Fibroblast of skin of right quadriceps (primary cell): ENCODE measurements at regions not wholly inside any gene's neighbourhood (a gene's known extent, or its start where the extent isn't known, plus 50 kb on each side); places are given as distances from the start of the nearest gene placed in this dataset.

ENCODE experiments used
- DNase-seq: peaks from one replicate; pipeline ENCODE4 v3.0.0-alpha.2; 2013

DNA sequence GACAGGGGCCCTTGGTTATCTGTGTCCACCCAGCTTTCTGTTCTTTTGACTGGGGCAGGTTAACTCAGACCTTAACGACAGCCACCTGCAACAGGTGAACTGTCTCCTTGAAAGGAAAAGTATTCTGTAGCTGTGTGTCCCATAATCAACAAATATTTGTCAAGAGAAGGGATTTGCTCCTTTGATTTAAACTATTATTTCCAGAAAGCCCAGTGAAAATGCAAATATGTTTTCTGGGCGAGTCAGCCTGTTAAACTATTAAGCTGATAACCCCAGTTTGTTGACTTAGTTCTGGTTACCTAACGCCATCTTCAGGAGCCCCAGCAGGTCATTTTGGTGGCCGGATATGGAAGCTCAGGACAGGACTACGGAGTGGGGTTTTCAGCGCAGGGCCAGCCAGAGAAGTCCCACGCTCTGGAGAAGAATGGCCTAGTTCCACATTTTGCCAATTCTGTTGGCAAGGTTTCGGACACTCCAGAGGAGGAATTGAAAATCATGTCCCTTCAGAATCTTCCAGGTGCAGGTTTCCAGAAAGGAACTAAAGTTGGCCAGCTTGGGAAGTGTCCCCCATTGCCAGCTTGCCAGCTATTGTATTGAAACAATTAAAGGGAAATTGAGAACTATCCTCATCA, 54.5 kb downstream of the ADRA2A start:
- no peak for DNase-seq

DNA sequence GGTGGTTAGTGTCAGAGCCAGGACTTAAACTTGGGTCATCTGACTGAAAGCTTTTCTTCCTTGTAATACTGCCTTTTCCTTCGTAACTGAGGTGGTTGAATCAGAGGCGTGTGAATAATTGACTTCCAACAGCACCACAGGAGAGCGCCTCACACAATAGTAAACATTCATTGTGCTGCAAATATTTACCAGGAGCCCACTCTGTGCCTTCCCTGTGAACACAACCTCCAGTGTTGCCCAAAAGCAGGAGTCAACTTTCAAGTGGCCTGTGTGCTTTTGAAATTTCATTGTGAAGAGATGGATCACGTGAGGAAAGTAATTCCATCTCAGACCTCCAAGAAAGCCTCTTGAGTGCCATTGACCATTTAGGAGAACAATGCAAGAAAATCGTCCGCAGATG, 60.2 kb downstream of the ADRA2A start:
- no peak for DNase-seq

DNA sequence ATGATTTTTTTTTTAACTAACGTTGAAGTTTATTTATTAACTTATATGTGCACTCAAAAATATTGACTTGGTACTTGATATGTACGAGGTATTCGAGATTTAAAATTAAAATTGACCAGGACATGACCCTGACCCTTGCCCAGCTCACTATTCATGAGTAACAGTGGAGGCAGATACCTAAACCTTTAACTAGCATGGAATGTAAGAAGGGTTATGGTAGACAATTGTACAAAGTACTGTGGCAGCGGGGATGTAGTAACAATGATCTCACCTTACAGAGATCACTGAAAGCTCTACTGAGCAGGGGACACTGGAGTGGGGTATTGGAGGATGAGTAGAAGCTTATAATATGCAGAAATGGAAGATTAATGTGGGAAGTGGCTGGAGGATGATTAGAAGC, 60.8 kb downstream of the ADRA2A start:
- DNase-seq = no peak

DNA sequence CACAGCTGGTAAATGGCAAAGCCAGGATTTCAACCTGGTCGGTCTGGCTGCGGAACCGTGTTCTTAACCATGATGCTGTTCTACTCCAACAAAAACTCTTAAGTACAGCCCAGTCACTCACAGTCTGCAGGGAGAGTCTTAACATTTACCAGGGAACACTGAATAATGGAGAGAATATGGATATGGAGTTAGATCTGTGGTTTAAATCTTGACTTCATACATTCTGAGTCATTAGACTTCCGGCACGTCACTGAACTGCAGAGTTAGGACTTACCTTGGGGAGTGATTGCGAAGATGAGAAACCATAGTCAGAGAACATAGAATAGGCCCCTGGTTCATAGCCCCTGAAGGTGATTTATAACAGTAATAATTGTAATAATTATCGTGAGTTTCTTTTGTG, 61.7 kb downstream of the ADRA2A start:
- no peak for DNase-seq

DNA sequence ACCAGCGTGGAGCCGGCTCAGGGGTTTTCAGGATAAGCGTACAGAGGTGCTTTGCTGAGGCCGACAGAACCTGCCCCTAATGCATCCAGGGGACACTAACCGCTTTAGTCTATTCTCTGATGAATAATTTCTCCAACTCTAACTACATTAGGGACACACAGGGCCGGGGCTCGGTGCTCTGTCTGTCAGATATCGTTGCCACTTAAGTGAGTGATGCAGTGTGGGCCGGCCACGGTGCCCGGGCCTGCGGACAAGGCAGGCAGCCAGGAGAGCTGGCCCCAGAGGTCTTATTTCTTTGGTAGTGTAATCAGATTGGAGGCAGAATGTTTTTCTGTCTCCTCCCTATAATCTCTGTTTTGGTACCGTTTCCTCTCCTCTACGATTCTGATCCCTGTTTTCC, 62.7 kb downstream of the ADRA2A start:
- no peak for DNase-seq

DNA sequence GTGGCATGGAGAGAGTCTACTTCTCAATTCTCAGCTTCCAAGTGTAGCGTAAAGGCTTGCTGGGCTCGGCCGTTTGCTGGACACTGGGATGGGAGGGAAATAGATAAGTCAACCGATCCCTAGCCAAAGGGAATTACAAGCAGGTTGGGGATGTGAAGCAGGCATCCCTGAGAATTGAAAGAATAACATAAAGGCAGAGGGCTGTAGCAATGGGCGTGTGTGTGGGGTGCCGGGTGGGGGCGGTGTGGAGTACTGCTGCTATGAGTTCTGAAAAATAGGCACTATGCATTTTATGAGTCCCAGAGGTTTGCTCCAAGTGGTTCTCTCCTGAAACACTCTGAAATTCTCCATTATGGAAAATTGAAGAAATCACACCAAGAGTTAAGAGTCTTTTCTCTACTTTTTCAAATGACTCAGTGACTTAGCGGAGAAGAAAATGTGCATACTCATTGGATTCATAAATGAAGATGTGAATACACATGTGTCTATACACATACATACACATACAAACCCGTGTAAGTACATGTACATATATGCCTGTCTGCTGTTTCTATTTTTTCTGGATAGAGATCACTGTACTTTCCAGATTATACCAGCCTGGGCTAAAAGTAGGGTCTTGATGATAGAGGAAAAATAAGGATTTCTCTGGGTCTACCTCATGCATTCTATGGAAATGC, 65.4 kb downstream of the ADRA2A start:
- DNase-seq = no peak

DNA sequence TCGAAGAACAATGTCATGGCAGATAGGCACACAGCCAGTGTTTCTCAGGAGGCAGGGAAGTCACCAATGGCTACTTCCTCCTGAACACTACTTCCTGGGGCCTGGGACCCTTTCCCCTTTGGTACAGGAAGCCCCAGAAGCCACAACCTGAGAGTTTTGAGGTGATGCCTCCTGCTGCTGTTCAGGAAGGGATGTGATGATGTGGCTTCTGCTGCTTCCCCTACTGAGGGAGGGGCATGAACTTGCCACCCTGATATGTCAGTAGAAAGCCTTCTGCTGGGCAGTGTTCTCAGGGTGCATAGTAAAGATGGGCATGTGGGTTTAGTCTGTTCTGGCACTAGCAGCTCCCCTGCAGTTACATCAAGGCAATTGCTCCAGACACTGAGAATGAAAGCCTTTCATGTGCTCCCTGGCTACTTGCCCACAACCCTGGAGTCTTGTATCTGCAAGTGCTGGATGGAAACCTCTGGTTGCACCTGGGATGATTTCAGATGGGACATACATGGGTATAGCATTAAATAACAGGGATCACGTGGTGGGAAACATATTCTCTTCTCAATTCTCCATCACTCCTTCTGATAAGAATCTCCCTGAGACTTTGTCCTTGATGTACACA, 69.3 kb downstream of the ADRA2A start:
- no peak for DNase-seq

DNA sequence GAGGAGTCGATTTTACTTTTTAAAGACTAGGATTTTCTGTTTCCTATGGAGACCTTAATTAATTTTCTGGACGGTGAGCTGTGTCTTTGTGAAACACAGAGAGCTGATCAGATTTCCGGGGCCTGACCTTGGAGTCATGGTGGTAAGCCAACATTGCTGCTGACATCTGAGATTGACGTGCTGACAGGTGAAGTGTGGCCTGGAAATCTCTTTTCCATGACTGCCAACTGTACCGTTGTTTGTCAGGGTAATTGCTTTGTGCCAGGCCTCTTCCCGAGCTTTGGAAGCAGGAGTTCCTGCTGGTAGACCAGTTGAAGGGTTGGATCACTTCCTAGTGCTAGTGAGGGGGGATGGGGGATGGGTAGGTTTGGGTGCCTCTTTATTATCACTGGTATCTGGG, 71.2 kb downstream of the ADRA2A start:
- no peak for DNase-seq

DNA sequence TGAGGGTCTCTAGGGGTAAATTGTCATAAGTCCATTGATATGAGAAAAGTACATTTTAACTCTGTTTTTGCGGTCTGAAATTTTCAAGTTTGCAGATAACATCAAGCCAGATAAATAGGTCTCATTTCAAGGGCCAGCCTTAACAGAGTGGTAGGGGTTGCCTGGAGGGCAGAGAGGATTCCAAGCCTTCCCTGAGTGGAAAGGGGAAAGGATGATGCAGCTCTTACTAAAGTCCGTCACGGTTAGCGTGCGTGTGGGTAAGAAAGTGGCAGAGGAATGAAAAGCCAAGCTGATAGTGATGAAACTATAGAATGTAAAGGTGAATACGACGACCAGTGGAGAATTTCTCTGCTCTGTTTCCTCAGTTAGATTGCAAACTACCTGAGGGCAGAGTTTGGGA, 71.6 kb downstream of the ADRA2A start:
- DNase-seq = no peak

DNA sequence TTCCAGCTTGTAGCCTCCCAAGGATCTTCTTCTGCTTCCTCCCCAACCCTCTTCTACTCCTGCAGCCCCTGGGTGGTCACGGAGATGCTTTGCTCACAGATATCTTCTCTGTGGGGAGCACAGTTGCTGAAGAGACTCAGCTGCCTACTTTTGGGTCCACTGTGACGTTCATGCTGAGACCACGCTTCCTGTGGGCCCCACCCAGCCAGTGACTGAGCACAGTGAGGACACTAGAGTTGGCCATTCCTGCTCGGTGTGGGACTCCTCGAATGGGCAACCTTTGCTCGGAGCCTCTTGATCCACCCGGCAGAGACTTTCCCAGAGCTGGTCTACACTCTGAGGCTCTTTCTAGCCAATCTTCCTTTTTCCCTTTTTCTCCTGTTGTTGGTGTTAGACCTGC, 73.9 kb downstream of the ADRA2A start:
- DNase-seq = no peak

DNA sequence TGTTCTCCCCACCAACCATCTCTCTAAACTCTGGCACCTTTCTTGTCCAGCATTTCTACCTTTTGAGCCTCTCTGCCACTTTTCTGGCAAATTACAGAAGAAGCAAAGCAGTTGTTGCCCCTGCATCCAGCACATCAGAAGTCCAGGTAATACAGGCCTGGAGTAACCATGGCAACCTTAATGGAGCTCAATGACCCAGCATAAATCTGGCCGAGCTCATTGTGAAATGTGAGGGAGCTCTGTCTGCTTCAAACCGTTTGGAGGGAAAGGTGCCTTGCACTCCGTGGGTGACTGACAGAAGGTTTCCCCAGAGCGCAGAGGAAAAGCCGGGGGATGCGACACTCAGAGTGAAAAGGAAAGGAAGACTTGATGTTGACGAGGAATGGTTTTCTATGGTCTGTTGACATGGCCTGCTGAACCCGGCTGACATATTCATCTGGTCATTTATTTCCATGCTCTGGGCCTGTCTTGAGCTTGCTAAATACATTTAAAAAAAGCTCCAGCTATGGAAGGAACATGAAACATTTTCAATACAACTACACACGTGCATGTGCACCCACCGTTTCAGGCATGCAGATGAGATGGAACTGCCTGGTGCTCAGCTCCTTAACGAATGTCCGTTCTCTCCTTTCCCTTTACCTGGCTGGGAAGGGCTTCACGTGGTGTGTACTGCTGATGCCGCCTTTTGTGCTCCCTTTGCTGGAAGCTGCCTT, 74.9 kb downstream of the ADRA2A start:
- DNase-seq = no peak

DNA sequence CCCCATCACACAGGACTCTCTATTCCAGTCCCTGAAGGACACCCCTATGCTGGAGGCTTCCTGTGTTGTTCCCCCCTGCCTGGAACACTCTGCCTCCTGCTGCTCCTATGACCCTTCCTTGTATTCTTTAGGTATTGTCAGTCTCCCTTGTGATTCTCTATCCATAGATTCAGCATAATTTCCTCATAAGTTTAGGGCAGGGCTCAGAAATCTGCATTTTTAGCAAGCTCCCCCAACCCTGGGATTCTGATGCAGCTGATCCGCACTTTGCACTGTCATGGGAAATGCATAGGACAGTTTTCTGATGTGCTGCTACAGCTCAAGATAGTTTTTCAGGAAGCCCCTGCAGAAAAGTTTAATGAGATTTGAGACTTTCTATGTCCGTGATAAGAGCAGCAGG, 79.9 kb downstream of the ADRA2A start:
- no peak for DNase-seq

DNA sequence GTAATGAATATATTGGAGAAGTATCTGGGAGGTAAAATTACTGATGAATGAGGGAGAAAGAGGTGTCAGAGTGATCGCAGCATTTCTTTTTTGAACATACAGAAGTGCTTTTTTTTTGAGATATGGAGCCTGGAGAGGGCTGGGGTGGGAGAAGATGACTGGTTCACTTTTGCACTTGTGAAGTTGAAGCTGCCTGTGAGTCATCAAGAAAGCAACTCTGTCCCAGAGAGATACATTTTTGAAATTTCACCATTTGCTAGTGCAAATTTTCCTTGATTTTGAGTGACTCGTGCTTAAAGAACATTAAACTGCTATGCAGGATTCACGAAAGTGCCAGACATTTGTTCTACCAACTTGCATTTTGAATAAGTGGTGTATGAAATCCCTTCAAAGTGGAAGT, 81.8 kb downstream of the ADRA2A start:
- no peak for DNase-seq

DNA sequence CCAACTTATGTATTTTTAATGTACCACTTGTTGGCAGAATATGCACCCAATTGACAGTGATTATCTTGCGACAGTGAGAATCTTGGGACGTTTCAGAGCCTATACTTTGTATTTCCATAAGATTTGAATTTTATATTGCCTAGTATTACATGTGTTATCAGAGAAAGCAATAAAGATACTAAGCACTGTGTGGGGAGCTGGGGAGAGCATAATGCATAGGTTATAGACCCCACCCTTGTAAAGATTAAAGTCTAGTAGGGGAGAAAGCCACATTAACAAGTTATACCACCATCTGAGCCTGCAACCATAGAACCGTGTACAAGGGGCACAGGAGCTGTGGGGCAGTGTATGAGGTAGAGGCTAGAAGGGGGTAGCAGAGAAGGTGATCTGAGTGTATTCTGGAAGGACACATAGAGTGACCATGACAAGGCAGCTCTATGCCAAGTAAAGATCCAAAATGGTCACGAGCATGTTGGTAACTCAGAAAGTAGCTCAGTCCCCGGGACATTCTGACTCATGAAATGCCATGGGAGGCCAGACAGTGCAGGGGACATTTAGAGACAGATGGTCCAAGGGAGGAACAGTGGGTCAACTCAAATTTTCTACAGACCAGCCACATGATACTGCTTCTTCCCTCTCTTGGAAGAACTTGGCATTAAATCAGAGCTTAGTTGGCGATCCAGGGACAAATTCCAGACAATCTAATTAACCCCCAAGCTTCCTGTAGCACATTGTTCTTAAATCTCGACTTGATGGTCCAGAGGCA, 84.5 kb downstream of the ADRA2A start:
- no peak for DNase-seq

DNA sequence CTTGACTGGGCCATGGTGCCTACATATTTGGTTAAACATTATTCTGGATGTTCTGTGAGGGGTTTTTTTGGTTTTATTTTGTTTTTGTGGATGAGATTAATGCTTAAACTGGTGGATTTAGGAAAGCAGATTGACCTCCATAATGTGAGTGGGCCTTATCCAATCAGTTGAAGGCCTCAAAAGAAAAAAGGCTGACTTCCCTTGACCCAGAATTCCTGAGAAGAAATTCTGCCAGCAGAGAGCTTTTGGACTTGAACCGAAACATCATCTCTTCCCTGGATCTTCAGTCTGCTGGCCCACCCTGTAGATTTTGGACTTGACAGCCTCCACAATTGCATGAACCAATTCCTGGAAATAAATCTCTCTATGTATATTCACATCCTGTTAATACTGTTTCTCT, 94.4 kb downstream of the ADRA2A start:
- no peak for DNase-seq

DNA sequence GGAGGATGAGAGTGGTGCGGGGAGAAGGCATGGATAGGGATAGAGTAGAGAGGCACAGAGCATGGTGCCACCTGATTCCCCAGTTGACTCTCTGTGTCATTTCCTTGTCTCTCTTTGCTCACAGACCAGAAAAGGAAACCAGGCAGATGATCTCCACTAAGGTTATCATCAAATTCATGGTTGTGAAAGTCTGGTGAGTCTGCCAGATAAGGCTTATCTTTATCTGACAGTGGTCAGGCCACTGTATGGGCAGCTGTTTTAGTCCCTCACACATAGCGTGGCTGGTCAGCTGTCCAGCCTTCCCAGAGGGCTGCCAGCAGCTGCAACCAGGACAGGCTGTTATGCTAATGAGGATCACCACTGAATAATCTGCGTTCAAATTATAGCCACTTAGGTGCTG, 99.0 kb downstream of the ADRA2A start:
- no peak for DNase-seq

DNA sequence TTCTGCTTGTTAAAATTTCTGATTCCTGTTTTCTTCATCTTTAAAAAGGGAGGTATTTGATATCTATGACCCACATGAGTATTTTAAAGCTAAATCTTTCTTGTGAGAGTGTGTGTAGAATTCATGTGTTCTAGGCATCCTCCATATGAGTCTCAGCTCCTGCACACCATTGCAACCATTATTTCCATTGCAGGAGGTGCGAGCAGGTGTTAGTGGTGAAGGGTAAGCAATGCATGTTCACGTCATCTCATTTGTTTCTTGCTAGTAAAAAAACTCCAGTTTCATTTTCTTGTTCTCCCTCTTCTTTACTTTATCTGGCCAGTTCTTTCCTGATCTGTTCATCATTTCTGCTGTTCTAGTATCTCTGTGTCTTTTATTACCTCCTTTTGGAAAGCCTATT, 100.5 kb downstream of the ADRA2A start:
- DNase-seq = no peak

DNA sequence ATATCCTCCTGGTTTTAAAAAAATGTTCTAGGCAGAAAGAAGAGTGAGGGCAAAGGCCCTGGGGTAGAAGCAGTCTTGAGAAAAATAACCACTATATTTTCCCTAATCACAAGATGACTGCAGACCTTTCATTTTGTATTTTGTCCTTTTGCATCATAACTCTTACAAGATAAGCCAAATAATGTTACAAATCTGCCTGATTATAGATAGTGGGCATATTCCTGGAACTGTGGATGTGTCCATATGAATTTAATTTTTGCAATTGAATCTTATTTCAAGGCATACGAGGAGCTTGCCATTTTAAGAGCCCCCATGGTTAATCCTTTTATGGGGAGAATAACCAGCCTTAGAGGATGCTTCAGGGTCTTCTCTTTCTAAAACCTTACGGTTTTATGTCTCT, 102.7 kb downstream of the ADRA2A start:
- no peak for DNase-seq

DNA sequence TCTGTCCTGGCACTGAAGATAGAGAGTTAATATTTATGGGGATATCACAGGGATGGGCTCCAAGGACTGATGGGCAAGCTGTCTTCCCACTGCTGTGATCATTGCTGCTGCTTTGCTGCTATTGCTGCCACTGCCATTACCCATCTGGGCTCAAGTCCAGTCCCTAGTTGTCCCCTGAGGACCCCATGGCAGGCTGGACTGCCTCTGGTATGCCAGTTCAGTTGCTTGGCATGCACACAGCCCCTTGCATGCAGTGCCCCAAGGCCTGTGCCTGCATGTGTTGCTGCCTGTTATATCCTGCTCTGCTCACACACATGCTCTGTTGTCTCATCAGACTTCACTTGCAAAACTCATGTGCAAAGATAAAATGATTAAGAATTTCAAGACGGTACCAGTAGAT, 109.5 kb downstream of the ADRA2A start:
- DNase-seq = no peak

DNA sequence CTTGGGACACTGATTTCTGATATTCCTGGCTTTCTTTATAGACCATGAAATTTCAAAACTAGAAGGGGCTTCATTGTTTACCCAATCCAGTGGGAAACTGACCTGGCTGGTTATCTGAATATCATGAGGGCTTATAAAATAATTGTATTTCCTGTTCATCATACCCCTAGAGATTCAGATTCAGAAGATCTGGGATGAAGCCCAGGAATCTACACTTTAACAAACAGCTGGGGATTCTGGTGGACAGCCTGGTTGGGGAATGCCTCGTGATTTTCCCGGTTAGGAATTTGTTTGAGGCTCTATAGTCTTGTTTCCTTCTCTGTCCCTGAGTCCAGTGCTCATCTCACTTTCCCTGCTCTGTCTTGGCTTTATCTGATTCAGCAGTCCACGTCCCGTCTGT, 110.3 kb downstream of the ADRA2A start:
- DNase-seq = no peak

DNA sequence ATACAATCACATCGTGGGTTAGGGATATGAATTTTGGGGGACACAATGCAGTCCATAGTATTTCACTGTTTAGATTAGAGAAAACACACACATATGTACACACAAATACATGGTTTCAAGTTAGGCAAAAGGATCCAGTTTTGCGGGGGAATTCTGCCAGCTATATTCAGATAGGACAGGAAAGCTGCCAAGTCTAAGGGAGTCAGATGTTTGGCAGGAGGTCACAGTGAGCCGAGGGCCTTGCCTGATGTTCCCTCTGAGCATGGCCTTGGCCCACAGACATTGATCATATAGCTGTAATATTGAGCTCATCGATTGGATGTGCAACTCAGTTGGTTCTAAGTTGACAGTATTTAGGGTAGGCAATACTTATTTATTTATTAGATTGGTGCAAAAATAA, 122.8 kb downstream of the ADRA2A start:
- DNase-seq = no peak

DNA sequence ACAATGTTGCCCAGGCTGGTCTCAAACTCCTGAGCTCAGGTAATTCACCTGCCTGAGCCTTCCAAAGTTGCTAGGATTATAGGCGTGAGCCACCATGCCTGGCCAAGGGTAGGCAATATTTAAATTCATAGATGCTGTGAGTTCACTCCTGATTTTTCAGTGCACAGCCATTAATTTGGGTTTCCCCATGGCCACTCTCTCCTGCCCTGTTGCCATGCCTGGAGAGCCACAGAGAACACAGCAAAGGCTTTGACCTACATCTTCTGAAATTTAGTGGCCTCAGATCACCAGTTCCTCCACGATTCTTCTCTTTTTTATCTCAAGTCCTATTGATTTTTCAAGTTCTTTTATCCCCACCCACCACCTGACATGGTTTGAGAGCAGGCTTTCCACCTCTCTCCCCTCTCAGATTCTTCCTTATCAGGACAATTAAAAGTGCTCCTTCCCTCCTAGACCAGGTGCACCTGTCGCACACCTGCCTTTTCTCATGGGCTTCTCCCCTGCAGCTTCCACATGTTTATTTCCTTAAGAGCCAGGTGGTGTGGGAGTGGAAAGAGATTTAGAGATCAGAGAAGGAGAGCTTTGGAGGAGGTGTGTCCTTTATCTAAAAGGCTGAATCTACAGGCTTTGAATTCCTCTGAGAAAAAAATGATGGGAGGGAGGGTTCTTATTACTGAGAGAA, 123.8 kb downstream of the ADRA2A start:
- DNase-seq = no peak

DNA sequence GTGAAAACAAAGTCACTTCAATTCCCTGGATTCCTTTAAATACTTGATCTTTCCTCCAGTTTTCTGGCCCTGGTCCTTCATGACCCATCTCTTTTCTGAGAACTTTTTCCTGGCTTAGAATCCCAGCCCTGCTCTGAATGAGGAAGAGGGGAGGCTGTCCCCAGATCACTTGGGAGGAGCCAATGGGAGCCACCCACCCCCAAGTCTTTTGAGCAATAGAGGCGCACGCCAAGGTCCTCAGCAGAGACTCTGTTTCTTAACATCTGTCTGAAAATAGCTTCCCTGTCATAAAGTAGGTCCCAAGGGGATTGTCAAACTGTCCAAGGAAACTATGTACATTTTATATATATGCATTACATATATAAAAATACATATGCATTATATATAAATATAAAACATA, 126.8 kb downstream of the ADRA2A start:
- no peak for DNase-seq
